PC-9 (cell line): ENCODE measurements at regions not wholly inside any gene's neighbourhood (a gene's known extent, or its start where the extent isn't known, plus 50 kb on each side); places are given as distances from the start of the nearest gene placed in this dataset.

Source experiments
- EZH2 ChIP-seq: fragments of 200-600 bp; sonication (generic); IDR thresholded peaks from 2 replicates; pipeline ENCODE4 v1.8.0; 2017; ENCODE audit warnings: antibody characterized with exemption, low read depth
- TF ChIP-seq, protein P1 (sequence below): fragments of 200-600 bp; sonication (generic); conservative IDR thresholded peaks from 2 replicates; pipeline ENCODE4 v1.6.1; 2017; ENCODE audit warnings: mixed run types, antibody characterized with exemption, mild to moderate bottlenecking, moderate library complexity

DNA sequence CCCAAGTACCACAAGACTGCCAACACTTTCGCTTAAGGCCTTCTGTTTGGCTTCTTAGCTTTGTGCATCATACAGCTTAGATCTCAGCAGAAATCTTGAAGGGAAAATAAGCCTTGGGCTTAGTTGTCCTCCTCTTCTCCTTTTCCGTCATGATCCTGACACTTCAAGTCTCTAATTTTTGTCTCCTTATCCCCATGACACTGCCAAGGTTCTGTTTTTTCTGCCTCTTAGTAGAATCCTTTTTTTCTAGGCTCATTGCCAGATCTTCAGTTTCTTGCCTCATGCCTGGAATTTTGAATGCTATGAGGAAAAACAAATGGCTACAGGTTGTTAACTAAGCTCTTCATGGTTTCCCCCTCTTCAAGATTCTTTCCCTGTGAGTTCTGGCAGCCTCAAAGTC, 450.4 kb downstream of the LRFN5 start:
- TF ChIP-seq, protein P1, sequence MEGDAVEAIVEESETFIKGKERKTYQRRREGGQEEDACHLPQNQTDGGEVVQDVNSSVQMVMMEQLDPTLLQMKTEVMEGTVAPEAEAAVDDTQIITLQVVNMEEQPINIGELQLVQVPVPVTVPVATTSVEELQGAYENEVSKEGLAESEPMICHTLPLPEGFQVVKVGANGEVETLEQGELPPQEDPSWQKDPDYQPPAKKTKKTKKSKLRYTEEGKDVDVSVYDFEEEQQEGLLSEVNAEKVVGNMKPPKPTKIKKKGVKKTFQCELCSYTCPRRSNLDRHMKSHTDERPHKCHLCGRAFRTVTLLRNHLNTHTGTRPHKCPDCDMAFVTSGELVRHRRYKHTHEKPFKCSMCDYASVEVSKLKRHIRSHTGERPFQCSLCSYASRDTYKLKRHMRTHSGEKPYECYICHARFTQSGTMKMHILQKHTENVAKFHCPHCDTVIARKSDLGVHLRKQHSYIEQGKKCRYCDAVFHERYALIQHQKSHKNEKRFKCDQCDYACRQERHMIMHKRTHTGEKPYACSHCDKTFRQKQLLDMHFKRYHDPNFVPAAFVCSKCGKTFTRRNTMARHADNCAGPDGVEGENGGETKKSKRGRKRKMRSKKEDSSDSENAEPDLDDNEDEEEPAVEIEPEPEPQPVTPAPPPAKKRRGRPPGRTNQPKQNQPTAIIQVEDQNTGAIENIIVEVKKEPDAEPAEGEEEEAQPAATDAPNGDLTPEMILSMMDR = no peak
- TF ChIP-seq EZH2 = no peak
